ENCODE measurements at regions not wholly inside any gene's neighbourhood (a gene's known extent, or its start where the extent isn't known, plus 50 kb on each side); places are given as distances from the start of the nearest gene placed in this dataset.

- Mint-ChIP-seq H3K4me1 (peaks cover 22% of the 10 kb centered on the region), H3K36me3 (peaks cover 4% of the 10 kb centered on the region; the same call in 1 of the 2 replicates), H3K9me3 (peaks cover 5% of the 10 kb centered on the region), H3K27ac (peak overlapping the region; percentile 60), H3K27me3 (ENCODE audit: low read depth) (no peaks in the 10 kb centered on the region), H3K4me3 (no peak overlapping the region)
- no peak for ATAC-seq
- no peak for TF ChIP-seq MYBL2 (CRISPR knock-in tag; IDR thresholded peaks at IDR 0.05)
- TF ChIP-seq FOXP1 (CRISPR knock-in tag; IDR thresholded peaks at IDR 0.05; ENCODE audit: borderline replicate concordance), result no peak
- TF ChIP-seq JUN (CRISPR knock-in tag; IDR thresholded peaks at IDR 0.05), result no peak
- TF ChIP-seq CDX4 (CRISPR knock-in tag; IDR thresholded peaks at IDR 0.05; ENCODE audit: borderline replicate concordance), result no peak
- ChIA-PET CTCF (no interaction called here), POLR2A (no interaction called here)
- no peak for DNase-seq (ENCODE audit: low spot score)
These were observed 147.1 kb downstream of the FAT4 start for GRCh38 chr4:125461676-125462363.

- CTCF ChIA-PET, result no interaction called here
- no peaks in the 10 kb centered on the region for H3K27me3 Mint-ChIP-seq (ENCODE audit: low read depth)
- H3K4me3 Mint-ChIP-seq, result no peak overlapping the region
- peaks cover 20% of the 10 kb centered on the region for H3K4me1 Mint-ChIP-seq
- TF ChIP-seq ZNF416 (CRISPR knock-in tag; IDR thresholded peaks at IDR 0.05), result no peak
- no peak for TF ChIP-seq NFE2L1 (CRISPR knock-in tag; IDR thresholded peaks at IDR 0.05)
- TF ChIP-seq ESRRA (CRISPR knock-in tag; IDR thresholded peaks at IDR 0.05; ENCODE audit: borderline replicate concordance), result no peak
- TF ChIP-seq ETV6 (CRISPR knock-in tag; IDR thresholded peaks at IDR 0.05), result no peak
- no peak for TF ChIP-seq RORB (CRISPR knock-in tag; IDR thresholded peaks at IDR 0.05)
- no peak for TF ChIP-seq AR (CRISPR knock-in tag; IDR thresholded peaks at IDR 0.05)
- TF ChIP-seq E2F4 (CRISPR knock-in tag; IDR thresholded peaks at IDR 0.05; ENCODE audit: borderline replicate concordance, low read depth), result no peak
- TF ChIP-seq ATF3 (CRISPR knock-in tag; conservative IDR thresholded peaks at IDR 0.05), result no peak
- ATAC-seq (no peak), DNase-seq (ENCODE audit: low spot score) (no peak)
- peaks cover 5% of the 10 kb centered on the region for H3K9me3 Mint-ChIP-seq
- H3K36me3 Mint-ChIP-seq, result peaks cover 6% of the 10 kb centered on the region; the same call in 1 of the 2 replicates
- H3K27ac Mint-ChIP-seq, result no peak overlapping the region
- POLR2A ChIA-PET, result no interaction called here
These were observed 149.4 kb downstream of the FAT4 start for GRCh38 chr4:125464146-125464545.

- DNase-seq (ENCODE audit: low spot score), result no peak
- H3K27ac Mint-ChIP-seq, result no peak overlapping the region
- TF ChIP-seq SMAD3 (CRISPR knock-in tag; IDR thresholded peaks at IDR 0.05; ENCODE audit: borderline replicate concordance) (no peak), PREB (CRISPR knock-in tag; IDR thresholded peaks at IDR 0.05; ENCODE audit: borderline replicate concordance) (no peak), OVOL2 (CRISPR knock-in tag; IDR thresholded peaks at IDR 0.05; ENCODE audit: borderline replicate concordance) (no peak), NR3C1 (CRISPR knock-in tag; conservative IDR thresholded peaks at IDR 0.05; ENCODE audit: low read depth) (no peak), ZNF138 (CRISPR knock-in tag; conservative IDR thresholded peaks at IDR 0.05) (no peak)
- H3K27me3 Mint-ChIP-seq (ENCODE audit: low read depth), result no peaks in the 10 kb centered on the region
- H3K4me3 Mint-ChIP-seq, result no peak overlapping the region
- no peaks in the 10 kb centered on the region for H3K36me3 Mint-ChIP-seq
- ChIA-PET CTCF (no interaction called here), POLR2A (interaction anchor here (0.5 kb wide), 1 partner anchor 10 kb away, joined by 5 read pairs; no protein-coding TSS in a partner anchor)
- no peaks in the 10 kb centered on the region for H3K4me1 Mint-ChIP-seq
- no peak for ATAC-seq
- no peaks in the 10 kb centered on the region for H3K9me3 Mint-ChIP-seq
These were observed 166.7 kb downstream of the FAT4 start for GRCh38 chr4:125481334-125482045.
